ENCODE measurements at regions not wholly inside any gene's neighbourhood (a gene's known extent, or its start where the extent isn't known, plus 50 kb on each side); places are given as distances from the start of the nearest gene placed in this dataset.

DNA sequence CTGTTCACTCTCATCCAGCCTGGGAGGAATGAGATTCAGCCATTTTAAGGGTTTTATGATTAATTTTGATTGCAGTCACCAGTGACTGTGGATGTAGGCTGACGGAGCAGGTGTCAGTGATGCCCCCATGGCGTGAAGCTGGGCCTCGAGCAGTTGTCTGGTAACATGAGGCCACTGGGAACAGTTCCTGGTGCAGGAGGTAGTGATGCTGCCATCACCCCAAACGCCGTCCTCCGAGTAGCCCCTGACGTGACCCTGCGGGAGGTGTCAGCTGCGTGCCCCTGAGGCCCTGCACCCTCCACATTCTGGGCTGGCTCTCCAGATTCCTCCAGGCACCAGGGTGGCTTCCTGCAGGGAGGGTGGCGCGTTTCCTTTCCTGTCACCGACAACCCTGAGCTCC is 277.2 kb downstream of the TEX29 start:
- POLR2A ChIA-PET = no interaction called here
- no peak for DNase-seq (ENCODE audit: low read depth)
- Histone ChIP-seq H3K4me3 (ENCODE audit: low read depth, low read length) (no peak overlapping the region), H3K36me3 (ENCODE audit: control insufficient read depth, insufficient read depth, low read length) (no peaks in the 10 kb centered on the region), H3K27me3 (ENCODE audit: control insufficient read depth, insufficient read depth, low read length) (no peaks in the 10 kb centered on the region)
- CTCF ChIA-PET = no interaction called here
- TF ChIP-seq, protein P1, sequence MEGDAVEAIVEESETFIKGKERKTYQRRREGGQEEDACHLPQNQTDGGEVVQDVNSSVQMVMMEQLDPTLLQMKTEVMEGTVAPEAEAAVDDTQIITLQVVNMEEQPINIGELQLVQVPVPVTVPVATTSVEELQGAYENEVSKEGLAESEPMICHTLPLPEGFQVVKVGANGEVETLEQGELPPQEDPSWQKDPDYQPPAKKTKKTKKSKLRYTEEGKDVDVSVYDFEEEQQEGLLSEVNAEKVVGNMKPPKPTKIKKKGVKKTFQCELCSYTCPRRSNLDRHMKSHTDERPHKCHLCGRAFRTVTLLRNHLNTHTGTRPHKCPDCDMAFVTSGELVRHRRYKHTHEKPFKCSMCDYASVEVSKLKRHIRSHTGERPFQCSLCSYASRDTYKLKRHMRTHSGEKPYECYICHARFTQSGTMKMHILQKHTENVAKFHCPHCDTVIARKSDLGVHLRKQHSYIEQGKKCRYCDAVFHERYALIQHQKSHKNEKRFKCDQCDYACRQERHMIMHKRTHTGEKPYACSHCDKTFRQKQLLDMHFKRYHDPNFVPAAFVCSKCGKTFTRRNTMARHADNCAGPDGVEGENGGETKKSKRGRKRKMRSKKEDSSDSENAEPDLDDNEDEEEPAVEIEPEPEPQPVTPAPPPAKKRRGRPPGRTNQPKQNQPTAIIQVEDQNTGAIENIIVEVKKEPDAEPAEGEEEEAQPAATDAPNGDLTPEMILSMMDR (IDR thresholded peaks at IDR 0.05; ENCODE audit: insufficient read depth, low read depth, low read length) = no peak

DNA sequence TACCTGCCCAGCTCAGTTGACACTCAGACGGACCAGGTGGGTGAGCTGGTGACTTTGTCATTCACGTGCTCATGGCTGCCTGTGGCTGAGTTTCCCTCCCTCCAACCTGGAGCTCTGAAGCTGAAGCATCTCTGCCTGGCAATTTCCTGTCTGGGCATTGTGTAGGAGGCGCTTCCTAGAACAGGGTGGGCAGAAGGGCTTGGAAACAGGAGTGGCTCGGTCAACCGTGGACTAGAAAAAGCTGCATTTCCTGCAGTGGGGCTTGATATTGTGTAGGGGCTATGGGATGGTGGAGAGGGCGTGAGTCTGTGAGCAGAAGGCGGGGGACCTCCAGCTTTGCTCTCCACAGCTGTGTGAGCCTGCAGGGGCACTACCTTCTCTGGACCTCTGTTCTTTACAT is 278.3 kb downstream of the TEX29 start:
- ChIA-PET CTCF (no interaction called here), POLR2A (no interaction called here)
- TF ChIP-seq, protein P1 (IDR thresholded peaks at IDR 0.05; ENCODE audit: insufficient read depth, low read depth, low read length) = no peak
- Histone ChIP-seq H3K27me3 (ENCODE audit: control insufficient read depth, insufficient read depth, low read length) (no peaks in the 10 kb centered on the region), H3K36me3 (ENCODE audit: control insufficient read depth, insufficient read depth, low read length) (no peaks in the 10 kb centered on the region), H3K4me3 (ENCODE audit: low read depth, low read length) (no peak overlapping the region)
- no peak for DNase-seq (ENCODE audit: low read depth)

DNA sequence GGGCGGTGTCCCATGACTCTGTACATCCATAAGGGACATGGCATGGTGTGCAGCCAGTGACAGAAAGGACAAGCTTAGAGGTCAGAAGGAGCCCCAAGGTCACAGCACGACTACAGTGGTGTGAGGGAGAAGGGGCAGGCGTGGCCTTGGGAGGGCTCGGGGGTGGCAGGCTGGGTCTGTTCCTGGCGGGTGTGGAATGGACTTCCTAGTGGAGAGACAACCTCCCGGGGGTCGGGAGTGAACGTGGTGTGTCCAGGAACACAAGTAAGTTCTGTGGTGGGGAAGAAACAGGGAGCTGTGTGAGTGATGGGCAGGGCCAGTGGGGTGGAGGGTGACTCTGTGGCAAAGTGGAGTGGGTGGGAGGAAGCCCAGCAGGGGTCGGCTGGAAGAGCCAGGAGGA is 279.3 kb downstream of the TEX29 start:
- Histone ChIP-seq H3K27me3 (ENCODE audit: control insufficient read depth, insufficient read depth, low read length) (no peaks in the 10 kb centered on the region), H3K36me3 (ENCODE audit: control insufficient read depth, insufficient read depth, low read length) (no peaks in the 10 kb centered on the region), H3K4me3 (ENCODE audit: low read depth, low read length) (no peak overlapping the region)
- CTCF ChIA-PET = no interaction called here
- TF ChIP-seq, protein P1 (IDR thresholded peaks at IDR 0.05; ENCODE audit: insufficient read depth, low read depth, low read length) = no peak
- POLR2A ChIA-PET = no interaction called here
- DNase-seq (ENCODE audit: low read depth) = no peak

DNA sequence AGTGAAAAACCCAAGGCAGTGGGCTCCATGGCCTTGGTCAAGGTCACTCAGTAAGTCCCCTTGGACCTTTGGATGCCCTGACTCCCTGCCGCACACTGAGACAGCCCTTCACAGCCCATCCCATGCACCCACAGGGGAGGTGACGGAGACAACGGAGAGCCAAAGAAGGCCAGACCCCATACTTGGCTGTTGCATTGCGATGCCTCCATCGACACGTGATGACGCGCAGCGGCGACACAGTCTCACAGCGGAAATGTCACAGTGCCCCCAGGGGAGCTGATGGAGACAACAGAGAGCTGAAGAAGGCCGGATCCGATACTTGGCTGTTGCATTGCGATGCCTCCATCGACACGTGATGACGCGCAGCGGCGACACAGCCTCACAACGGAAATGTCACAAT is 282.4 kb downstream of the TEX29 start:
- ChIA-PET CTCF (no interaction called here), POLR2A (no interaction called here)
- H3K27me3 ChIP-seq (ENCODE audit: control insufficient read depth, insufficient read depth, low read length) = no peaks in the 10 kb centered on the region
- TF ChIP-seq, protein P1 (IDR thresholded peaks at IDR 0.05; ENCODE audit: insufficient read depth, low read depth, low read length) = no peak
- no peak for DNase-seq (ENCODE audit: low read depth)
- no peak overlapping the region for H3K4me3 ChIP-seq (ENCODE audit: low read depth, low read length)
- H3K36me3 ChIP-seq (ENCODE audit: control insufficient read depth, insufficient read depth, low read length) = no peaks in the 10 kb centered on the region

DNA sequence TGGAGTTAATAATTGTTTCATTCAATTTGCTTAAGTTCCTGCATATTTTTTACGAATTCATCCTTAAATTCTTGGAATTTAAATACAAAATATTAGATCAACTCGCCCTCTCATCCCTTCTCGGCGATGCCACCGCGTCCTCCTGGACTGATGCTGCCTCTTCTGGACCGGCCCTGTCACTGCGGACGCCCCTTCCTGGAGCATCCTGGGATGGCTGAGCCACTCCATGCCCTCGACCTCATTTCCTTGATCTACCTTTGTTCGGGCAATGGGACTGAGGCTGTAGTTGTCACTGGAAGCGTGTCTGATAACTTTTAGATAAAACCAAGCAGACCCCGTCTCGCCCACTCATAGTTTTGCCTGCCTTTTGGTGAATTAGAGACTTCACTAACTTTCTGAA is 283.7 kb downstream of the TEX29 start:
- H3K4me3 ChIP-seq (ENCODE audit: low read depth, low read length) = no peak overlapping the region
- ChIA-PET CTCF (no interaction called here), POLR2A (no interaction called here)
- TF ChIP-seq, protein P1 (IDR thresholded peaks at IDR 0.05; ENCODE audit: insufficient read depth, low read depth, low read length) = no peak
- no peak for DNase-seq (ENCODE audit: low read depth)
- no peaks in the 10 kb centered on the region for H3K36me3 ChIP-seq (ENCODE audit: control insufficient read depth, insufficient read depth, low read length)
- no peaks in the 10 kb centered on the region for H3K27me3 ChIP-seq (ENCODE audit: control insufficient read depth, insufficient read depth, low read length)
